WTC11 (cell line): ENCODE measurements at regions not wholly inside any gene's neighbourhood (a gene's known extent, or its start where the extent isn't known, plus 50 kb on each side); places are given as distances from the start of the nearest gene placed in this dataset.

Experiments used
- CREB1 ChIP-seq: sonication (generic); formaldehyde crosslinking; IDR thresholded peaks from 2 replicates; pipeline ENCODE4 v1.8.0; 2023; ENCODE audit warnings: mild to moderate bottlenecking, missing genetic modification reagents
- MYBL2 ChIP-seq: sonication (generic); formaldehyde crosslinking; IDR thresholded peaks from 2 replicates; pipeline ENCODE4 v1.8.1; 2023; ENCODE audit warnings: mild to moderate bottlenecking, moderate library complexity, missing genetic modification reagents
- NFYB ChIP-seq: sonication (generic); formaldehyde crosslinking; conservative IDR thresholded peaks from 2 replicates; pipeline ENCODE4 v1.8.0; 2022; ENCODE audit warnings: low read depth, missing genetic modification reagents
- NR3C1 ChIP-seq: sonication (generic); formaldehyde crosslinking; conservative IDR thresholded peaks from 2 replicates; pipeline ENCODE4 v1.8.1; 2023; ENCODE audit warnings: low read depth, mild to moderate bottlenecking, missing genetic modification reagents
- SOX15 ChIP-seq: fragments of 250-450 bp; sonication (Bioruptor Pico); IDR thresholded peaks from 2 replicates; pipeline ENCODE4 v1.9.0; 2021; ENCODE audit warnings: mild to moderate bottlenecking
- TF ChIP-seq, protein P1 (sequence below): fragments of 200-600 bp; IDR thresholded peaks from 2 replicates; pipeline ENCODE4 v1.8.0; 2022; ENCODE audit warnings: antibody characterized with exemption

DNA sequence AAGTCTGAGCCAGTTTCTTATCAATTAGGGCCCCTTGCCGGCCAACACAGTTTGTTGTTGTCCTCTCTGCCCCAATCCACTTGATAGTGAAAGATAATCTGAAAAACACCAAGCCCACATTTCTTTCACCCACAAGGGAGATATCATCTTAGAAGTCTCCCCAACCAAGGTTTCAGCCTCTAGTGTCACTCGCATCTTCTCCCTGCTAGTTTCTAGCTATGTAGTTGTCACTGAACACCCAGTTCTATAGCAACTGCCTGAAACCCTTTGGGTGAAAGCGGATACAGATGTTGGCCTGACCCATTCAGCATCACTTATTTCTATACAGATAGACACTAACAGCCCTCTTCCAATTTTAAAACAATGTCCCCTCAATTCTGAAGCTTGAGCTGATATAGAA lies 116.3 kb downstream of the BMP15 start:
- TF ChIP-seq NFYB (no peak), SOX15 (no peak), CREB1 (CRISPR knock-in tag) (no peak), NR3C1 (CRISPR knock-in tag) (no peak), MYBL2 (CRISPR knock-in tag) (no peak)
- TF ChIP-seq, protein P1, sequence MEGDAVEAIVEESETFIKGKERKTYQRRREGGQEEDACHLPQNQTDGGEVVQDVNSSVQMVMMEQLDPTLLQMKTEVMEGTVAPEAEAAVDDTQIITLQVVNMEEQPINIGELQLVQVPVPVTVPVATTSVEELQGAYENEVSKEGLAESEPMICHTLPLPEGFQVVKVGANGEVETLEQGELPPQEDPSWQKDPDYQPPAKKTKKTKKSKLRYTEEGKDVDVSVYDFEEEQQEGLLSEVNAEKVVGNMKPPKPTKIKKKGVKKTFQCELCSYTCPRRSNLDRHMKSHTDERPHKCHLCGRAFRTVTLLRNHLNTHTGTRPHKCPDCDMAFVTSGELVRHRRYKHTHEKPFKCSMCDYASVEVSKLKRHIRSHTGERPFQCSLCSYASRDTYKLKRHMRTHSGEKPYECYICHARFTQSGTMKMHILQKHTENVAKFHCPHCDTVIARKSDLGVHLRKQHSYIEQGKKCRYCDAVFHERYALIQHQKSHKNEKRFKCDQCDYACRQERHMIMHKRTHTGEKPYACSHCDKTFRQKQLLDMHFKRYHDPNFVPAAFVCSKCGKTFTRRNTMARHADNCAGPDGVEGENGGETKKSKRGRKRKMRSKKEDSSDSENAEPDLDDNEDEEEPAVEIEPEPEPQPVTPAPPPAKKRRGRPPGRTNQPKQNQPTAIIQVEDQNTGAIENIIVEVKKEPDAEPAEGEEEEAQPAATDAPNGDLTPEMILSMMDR: no peak
